ENCODE measurements at regions not wholly inside any gene's neighbourhood (a gene's known extent, or its start where the extent isn't known, plus 50 kb on each side); places are given as distances from the start of the nearest gene placed in this dataset.

DNA sequence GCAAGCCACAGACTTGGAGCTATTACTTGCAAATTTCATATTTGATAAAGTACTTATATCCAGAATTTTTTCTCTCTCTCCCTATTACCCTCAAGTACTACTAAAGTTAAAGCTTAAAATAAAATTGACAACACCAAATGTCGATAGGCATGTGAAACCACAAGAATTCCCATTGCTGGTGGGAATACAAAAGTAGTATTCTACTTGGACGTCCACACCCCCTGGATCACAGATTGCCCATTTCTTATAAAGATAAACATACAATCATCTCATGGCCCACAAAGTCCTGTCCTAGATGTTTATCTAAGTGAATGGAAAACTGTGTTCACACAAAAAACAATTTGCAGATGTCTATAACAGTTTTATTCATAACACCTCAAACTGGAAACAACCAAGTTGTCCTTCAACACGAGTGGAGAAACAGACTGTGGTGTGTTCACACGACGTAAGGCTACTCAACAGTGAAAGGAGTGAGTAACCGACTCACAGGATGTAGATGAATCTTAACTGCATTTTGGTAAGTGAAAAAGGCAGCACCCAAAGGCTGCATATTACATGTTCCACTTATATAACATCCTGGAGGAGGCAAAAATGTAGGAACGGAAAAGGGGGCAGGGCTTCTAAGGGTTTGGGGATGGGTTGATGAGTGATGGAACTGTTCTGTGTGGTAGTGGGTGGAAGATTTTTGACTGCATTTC, 297.4 kb downstream of the THBS2 start:
- TF ChIP-seq TEAD4 (IDR thresholded peaks at IDR 0.05): no peak
- TF ChIP-seq EGR1 (IDR thresholded peaks at IDR 0.05): no peak
- no peak for TF ChIP-seq CREB1 (IDR thresholded peaks at IDR 0.05; ENCODE audit: low read depth)
- TF ChIP-seq, protein P1, sequence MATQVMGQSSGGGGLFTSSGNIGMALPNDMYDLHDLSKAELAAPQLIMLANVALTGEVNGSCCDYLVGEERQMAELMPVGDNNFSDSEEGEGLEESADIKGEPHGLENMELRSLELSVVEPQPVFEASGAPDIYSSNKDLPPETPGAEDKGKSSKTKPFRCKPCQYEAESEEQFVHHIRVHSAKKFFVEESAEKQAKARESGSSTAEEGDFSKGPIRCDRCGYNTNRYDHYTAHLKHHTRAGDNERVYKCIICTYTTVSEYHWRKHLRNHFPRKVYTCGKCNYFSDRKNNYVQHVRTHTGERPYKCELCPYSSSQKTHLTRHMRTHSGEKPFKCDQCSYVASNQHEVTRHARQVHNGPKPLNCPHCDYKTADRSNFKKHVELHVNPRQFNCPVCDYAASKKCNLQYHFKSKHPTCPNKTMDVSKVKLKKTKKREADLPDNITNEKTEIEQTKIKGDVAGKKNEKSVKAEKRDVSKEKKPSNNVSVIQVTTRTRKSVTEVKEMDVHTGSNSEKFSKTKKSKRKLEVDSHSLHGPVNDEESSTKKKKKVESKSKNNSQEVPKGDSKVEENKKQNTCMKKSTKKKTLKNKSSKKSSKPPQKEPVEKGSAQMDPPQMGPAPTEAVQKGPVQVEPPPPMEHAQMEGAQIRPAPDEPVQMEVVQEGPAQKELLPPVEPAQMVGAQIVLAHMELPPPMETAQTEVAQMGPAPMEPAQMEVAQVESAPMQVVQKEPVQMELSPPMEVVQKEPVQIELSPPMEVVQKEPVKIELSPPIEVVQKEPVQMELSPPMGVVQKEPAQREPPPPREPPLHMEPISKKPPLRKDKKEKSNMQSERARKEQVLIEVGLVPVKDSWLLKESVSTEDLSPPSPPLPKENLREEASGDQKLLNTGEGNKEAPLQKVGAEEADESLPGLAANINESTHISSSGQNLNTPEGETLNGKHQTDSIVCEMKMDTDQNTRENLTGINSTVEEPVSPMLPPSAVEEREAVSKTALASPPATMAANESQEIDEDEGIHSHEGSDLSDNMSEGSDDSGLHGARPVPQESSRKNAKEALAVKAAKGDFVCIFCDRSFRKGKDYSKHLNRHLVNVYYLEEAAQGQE (IDR thresholded peaks at IDR 0.05; ENCODE audit: low read depth): no peak
- no peak for TF ChIP-seq NFIC (IDR thresholded peaks at IDR 0.05)
- TF ChIP-seq, protein P2, sequence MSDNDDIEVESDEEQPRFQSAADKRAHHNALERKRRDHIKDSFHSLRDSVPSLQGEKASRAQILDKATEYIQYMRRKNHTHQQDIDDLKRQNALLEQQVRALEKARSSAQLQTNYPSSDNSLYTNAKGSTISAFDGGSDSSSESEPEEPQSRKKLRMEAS (IDR thresholded peaks at IDR 0.05): no peak
- no peak for TF ChIP-seq TAF1 (IDR thresholded peaks at IDR 0.05; ENCODE audit: low read depth)
- TF ChIP-seq USF1 (IDR thresholded peaks at IDR 0.05): no peak
- TF ChIP-seq ZBTB7A (IDR thresholded peaks at IDR 0.05; ENCODE audit: low read depth): no peak
- TF ChIP-seq RAD21 (IDR thresholded peaks at IDR 0.05; ENCODE audit: low read depth): no peak
- TF ChIP-seq TCF12 (IDR thresholded peaks at IDR 0.05; ENCODE audit: low read depth): no peak
- TF ChIP-seq FOXM1 (IDR thresholded peaks at IDR 0.05; ENCODE audit: borderline replicate concordance, low read depth): no peak
- no peak for TF ChIP-seq EP300 (IDR thresholded peaks at IDR 0.05; ENCODE audit: borderline replicate concordance)
- no peak for TF ChIP-seq YY1 (IDR thresholded peaks at IDR 0.05; ENCODE audit: low read depth)
- TF ChIP-seq CEBPB (IDR thresholded peaks at IDR 0.05): no peak

DNA sequence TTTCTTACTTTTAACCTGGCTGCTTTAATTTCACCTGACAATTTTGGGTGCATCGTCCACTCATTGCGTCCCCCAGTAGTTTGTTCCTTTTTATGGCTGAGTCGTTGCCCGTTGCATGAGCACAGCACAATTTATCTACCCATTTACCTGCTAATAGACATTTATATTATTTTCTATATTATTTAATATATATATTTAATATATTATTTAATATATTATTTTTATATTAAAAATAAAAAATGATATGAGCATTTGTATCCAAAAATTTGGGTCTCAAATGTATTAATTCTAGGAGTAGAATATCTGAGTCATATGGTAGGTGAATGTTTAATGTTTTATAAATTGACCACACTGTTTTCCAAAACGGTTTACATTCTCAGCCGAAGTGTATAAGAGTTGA, 300.2 kb downstream of the THBS2 start:
- TF ChIP-seq TEAD4 (IDR thresholded peaks at IDR 0.05) (no peak), EGR1 (IDR thresholded peaks at IDR 0.05) (no peak), TCF12 (IDR thresholded peaks at IDR 0.05; ENCODE audit: low read depth) (no peak), NFIC (IDR thresholded peaks at IDR 0.05) (no peak), YY1 (IDR thresholded peaks at IDR 0.05; ENCODE audit: low read depth) (no peak), EP300 (IDR thresholded peaks at IDR 0.05; ENCODE audit: borderline replicate concordance) (no peak), TAF1 (IDR thresholded peaks at IDR 0.05; ENCODE audit: low read depth) (no peak), FOXM1 (IDR thresholded peaks at IDR 0.05; ENCODE audit: borderline replicate concordance, low read depth) (no peak), USF1 (IDR thresholded peaks at IDR 0.05) (no peak), CEBPB (IDR thresholded peaks at IDR 0.05) (no peak)
- TF ChIP-seq, protein P1 (IDR thresholded peaks at IDR 0.05; ENCODE audit: low read depth): no peak

DNA sequence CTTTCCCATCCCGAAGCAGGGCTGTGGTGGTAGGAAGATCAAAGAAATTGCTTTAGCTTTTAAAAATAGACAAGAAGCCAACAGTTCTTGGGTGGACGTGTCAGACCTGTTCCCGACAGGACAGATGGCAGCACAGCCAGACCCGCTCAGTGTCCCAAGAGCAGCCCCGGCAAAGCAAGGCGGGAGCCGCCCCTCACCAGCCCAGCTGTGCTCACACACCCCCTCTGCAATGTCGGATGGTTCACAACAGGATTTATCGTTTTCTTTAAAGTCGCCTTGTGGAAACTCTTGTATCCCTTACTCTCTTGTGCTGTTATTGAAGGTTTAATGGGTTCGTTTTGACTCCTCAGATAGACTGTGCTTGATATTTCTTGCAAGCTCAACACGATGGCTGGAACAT, 302.4 kb downstream of the THBS2 start:
- no peak for TF ChIP-seq TEAD4 (IDR thresholded peaks at IDR 0.05)
- TF ChIP-seq, protein P1 (IDR thresholded peaks at IDR 0.05; ENCODE audit: low read depth): no peak
- no peak for TF ChIP-seq FOXM1 (IDR thresholded peaks at IDR 0.05; ENCODE audit: borderline replicate concordance, low read depth)
- TF ChIP-seq TCF12 (IDR thresholded peaks at IDR 0.05; ENCODE audit: low read depth): no peak
- no peak for TF ChIP-seq TAF1 (IDR thresholded peaks at IDR 0.05; ENCODE audit: low read depth)
- no peak for TF ChIP-seq NFIC (IDR thresholded peaks at IDR 0.05)
- no peak for TF ChIP-seq CEBPB (IDR thresholded peaks at IDR 0.05)
- TF ChIP-seq EGR1 (IDR thresholded peaks at IDR 0.05): no peak
- TF ChIP-seq USF1 (IDR thresholded peaks at IDR 0.05): no peak
- no peak for TF ChIP-seq RAD21 (IDR thresholded peaks at IDR 0.05; ENCODE audit: low read depth)
- no peak for TF ChIP-seq CREB1 (IDR thresholded peaks at IDR 0.05; ENCODE audit: low read depth)
- no peak for TF ChIP-seq EP300 (IDR thresholded peaks at IDR 0.05; ENCODE audit: borderline replicate concordance)

GRCh38 chr6:168950858-168951214, 302.8 kb downstream of the THBS2 start:
- no peak for TF ChIP-seq RAD21 (IDR thresholded peaks at IDR 0.05; ENCODE audit: low read depth)
- TF ChIP-seq, protein P1 (IDR thresholded peaks at IDR 0.05; ENCODE audit: low read depth): no peak
- TF ChIP-seq TEAD4 (IDR thresholded peaks at IDR 0.05): no peak
- TF ChIP-seq ZBTB7A (IDR thresholded peaks at IDR 0.05; ENCODE audit: low read depth): no peak
- TF ChIP-seq EGR1 (IDR thresholded peaks at IDR 0.05): no peak
- TF ChIP-seq NFIC (IDR thresholded peaks at IDR 0.05): no peak
- TF ChIP-seq EP300 (IDR thresholded peaks at IDR 0.05; ENCODE audit: borderline replicate concordance): no peak
- no peak for TF ChIP-seq TAF1 (IDR thresholded peaks at IDR 0.05; ENCODE audit: low read depth)
